ENCODE measurements at regions not wholly inside any gene's neighbourhood (a gene's known extent, or its start where the extent isn't known, plus 50 kb on each side); places are given as distances from the start of the nearest gene placed in this dataset.
"Not testable (repeated sequence)": the region's sequence is repeated elsewhere in the genome, so short reads cannot be mapped to it uniquely, and the experiment has no call there.

- ChIA-PET CTCF (interaction anchor here (0.6 to 2.1 kb wide), 3 partner anchors 24 to 264 kb away, joined by 3 to 11 read pairs (median 3); no protein-coding TSS in a partner anchor), POLR2A (interaction anchor here (1.1 to 1.8 kb wide), 3 partner anchors 10 to 117 kb away, joined by 3 to 6 read pairs (median 5); no protein-coding TSS in a partner anchor)
- Mint-ChIP-seq H3K4me1 (ENCODE audit: insufficient read depth, unreplicated experiment) (peaks cover 6% of the 10 kb centered on the region), H3K36me3 (ENCODE audit: insufficient read depth, unreplicated experiment) (no peaks in the 10 kb centered on the region), H3K27ac (ENCODE audit: low read depth, unreplicated experiment) (no peak overlapping the region), H3K4me3 (ENCODE audit: unreplicated experiment) (no peak overlapping the region), H3K9me3 (ENCODE audit: unreplicated experiment) (no peaks in the 10 kb centered on the region), H3K27me3 (ENCODE audit: insufficient read depth, unreplicated experiment) (no peaks in the 10 kb centered on the region)
- no peak for DNase-seq (ENCODE audit: unreplicated experiment)
- TF ChIP-seq CTCF (IDR thresholded peaks at IDR 0.05; ENCODE audit: unreplicated experiment) = no peak
- intact Hi-C loops (cut with micrococcal nuclease) = no loop called here
- BruUV-seq (replicated peaks) = no TSS peak
Measured at GRCh38 chr3:138890555-138891187, 55.9 kb upstream of the PIK3CB start.

- Mint-ChIP-seq H3K27ac (ENCODE audit: low read depth, unreplicated experiment) (no peak overlapping the region), H3K4me1 (ENCODE audit: insufficient read depth, unreplicated experiment) (peaks cover 6% of the 10 kb centered on the region), H3K9me3 (ENCODE audit: unreplicated experiment) (no peaks in the 10 kb centered on the region), H3K27me3 (ENCODE audit: insufficient read depth, unreplicated experiment) (no peaks in the 10 kb centered on the region), H3K36me3 (ENCODE audit: insufficient read depth, unreplicated experiment) (no peaks in the 10 kb centered on the region), H3K4me3 (ENCODE audit: unreplicated experiment) (no peak overlapping the region)
- no peak for TF ChIP-seq CTCF (IDR thresholded peaks at IDR 0.05; ENCODE audit: unreplicated experiment)
- POLR2A ChIA-PET = interaction anchor here (0.6 to 1.8 kb wide), 4 partner anchors 11 to 194 kb away, joined by 3 to 6 read pairs (median 4); no protein-coding TSS in a partner anchor
- DNase-seq (ENCODE audit: unreplicated experiment) = no peak
- no TSS peak for BruUV-seq (replicated peaks)
- intact Hi-C loops (cut with micrococcal nuclease) = no loop called here
- CTCF ChIA-PET = interaction anchor here (0.7 to 2.1 kb wide), 2 partner anchors 8 to 25 kb away, joined by 3 to 11 read pairs; no protein-coding TSS in a partner anchor
Measured at GRCh38 chr3:138889792-138890191, 55.1 kb upstream of the PIK3CB start.

DNA sequence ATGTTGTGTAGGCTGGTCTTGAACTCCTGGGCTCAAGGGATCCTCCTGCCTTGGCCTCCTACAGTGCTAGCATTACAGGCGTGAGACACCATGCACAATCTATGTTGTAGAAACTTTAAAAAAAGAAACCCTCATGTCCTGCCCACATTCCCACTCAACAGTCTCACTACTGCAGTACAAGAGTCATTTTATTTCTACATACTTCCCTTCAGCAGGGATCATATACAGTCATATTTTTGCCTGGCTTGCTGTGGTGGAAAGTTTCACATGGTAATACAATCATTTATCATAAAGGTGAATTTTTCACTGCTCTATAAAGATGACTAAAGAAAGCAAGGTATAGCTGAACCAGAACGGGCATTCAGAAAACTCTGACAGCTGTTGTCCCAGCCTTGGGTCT lies 53.8 kb upstream of the PIK3CB start:
- ChIA-PET POLR2A (no interaction called here), CTCF (interaction anchor here (1.0 kb wide), 1 partner anchor 24 kb away, joined by 3 read pairs; no protein-coding TSS in a partner anchor)
- Mint-ChIP-seq H3K27me3 (ENCODE audit: insufficient read depth, unreplicated experiment) (no peaks in the 10 kb centered on the region), H3K4me3 (ENCODE audit: unreplicated experiment) (no peak overlapping the region), H3K27ac (ENCODE audit: low read depth, unreplicated experiment) (no peak overlapping the region), H3K4me1 (ENCODE audit: insufficient read depth, unreplicated experiment) (peaks cover 6% of the 10 kb centered on the region), H3K36me3 (ENCODE audit: insufficient read depth, unreplicated experiment) (no peaks in the 10 kb centered on the region), H3K9me3 (ENCODE audit: unreplicated experiment) (no peaks in the 10 kb centered on the region)
- no peak for TF ChIP-seq CTCF (IDR thresholded peaks at IDR 0.05; ENCODE audit: unreplicated experiment)
- no peak for DNase-seq (ENCODE audit: unreplicated experiment)
- no TSS peak for BruUV-seq (replicated peaks)
- intact Hi-C loops (cut with micrococcal nuclease) = no loop called here

GRCh38 chr3:138886096-138886495 lies 51.4 kb upstream of the PIK3CB start:
- POLR2A ChIA-PET; H3K27ac Mint-ChIP-seq (ENCODE audit: low read depth, unreplicated experiment); H3K4me3 Mint-ChIP-seq (ENCODE audit: unreplicated experiment); H3K4me1 Mint-ChIP-seq (ENCODE audit: insufficient read depth, unreplicated experiment); BruUV-seq (replicated peaks); H3K9me3 Mint-ChIP-seq (ENCODE audit: unreplicated experiment); intact Hi-C loops (cut with micrococcal nuclease); H3K27me3 Mint-ChIP-seq (ENCODE audit: insufficient read depth, unreplicated experiment); DNase-seq (ENCODE audit: unreplicated experiment); H3K36me3 Mint-ChIP-seq (ENCODE audit: insufficient read depth, unreplicated experiment): not testable (repeated sequence)
- CTCF ChIA-PET = interaction anchor here (0.6 to 1.4 kb wide), 2 partner anchors 29 to 184 kb away, joined by 3 to 6 read pairs; no protein-coding TSS in a partner anchor

Data from MCF 10A (cell line).